CD14-positive monocyte (primary cell): ENCODE measurements at regions not wholly inside any gene's neighbourhood (a gene's known extent, or its start where the extent isn't known, plus 50 kb on each side); places are given as distances from the start of the nearest gene placed in this dataset.

Experiments
- DNase-seq, 3 donors: peaks; one replicate each; pipeline ENCODE4 v3.0.0-alpha.2; 2011 to 2022
- H2AFZ ChIP-seq: 2 replicates; pipeline ENCODE4 v1.6.0; 2012; ENCODE audit warnings: mild to moderate bottlenecking, low read depth, low read length, inconsistent platforms; ENCODE audit not compliant: insufficient read depth, poor library complexity, severe bottlenecking
- H3K27ac ChIP-seq, 2 donors: 1 replicate in 1 of 2; 2 replicates in 1 of 2; pipeline ENCODE4 v1.5.1; 2012 to 2013; ENCODE audit warnings: low read length in 2 of 2, control low read depth in 1 of 2, inconsistent platforms in 1 of 2, low read depth in 1 of 2, mild to moderate bottlenecking in 1 of 2
- H3K27me3 ChIP-seq, 2 donors: one replicate each; pipeline versions ENCODE4 v1.6.0 to v1.6.1; 2011 to 2013; ENCODE audit warnings: low read length in 2 of 2; ENCODE audit not compliant: control insufficient read depth in 2 of 2, insufficient read depth in 2 of 2
- H3K36me3 ChIP-seq, 2 donors: replicated peaks in 1 of 2; 1 replicate in 1 of 2; 2 replicates in 1 of 2; pipeline versions ENCODE4 v1.5.1 to v1.6.1; 2012 to 2013; ENCODE audit warnings: low read length in 2 of 2, control low read depth in 1 of 2, inconsistent platforms in 1 of 2, mild to moderate bottlenecking in 1 of 2; ENCODE audit not compliant: insufficient read depth in 2 of 2, control insufficient read depth in 1 of 2
- H3K4me1 ChIP-seq, 2 donors: 1 replicate in 1 of 2; 2 replicates in 1 of 2; pipeline versions ENCODE4 v1.5.1 to v1.6.1; 2012 to 2013; ENCODE audit warnings: low read length in 2 of 2, control low read depth in 1 of 2, inconsistent platforms in 1 of 2, mild to moderate bottlenecking in 1 of 2, moderate library complexity in 1 of 2; ENCODE audit not compliant: insufficient read depth in 2 of 2, control insufficient read depth in 1 of 2
- H3K4me2 ChIP-seq: replicated peaks from 2 replicates; pipeline ENCODE3; 2012; ENCODE audit warnings: low read length, moderate library complexity, mild to moderate bottlenecking; ENCODE audit not compliant: poor library complexity, severe bottlenecking; ENCODE audit errors: extremely low read depth
- H3K4me3 ChIP-seq, 3 experiments: fragments of 200-600 bp in 1 of 3; sonication (generic) in 1 of 3; replicated peaks in 1 of 3; 1 replicate in 2 of 3; 2 replicates in 1 of 3; pipeline ENCODE4 v1.5.1; 2011 to 2013; ENCODE audit warnings: low read length in 3 of 3, mild to moderate bottlenecking in 3 of 3, control low read depth in 2 of 3, low read depth in 2 of 3, inconsistent platforms in 1 of 3, moderate library complexity in 1 of 3
- H3K79me2 ChIP-seq: 2 replicates; pipeline ENCODE4 v1.6.0; 2012; ENCODE audit warnings: mild to moderate bottlenecking, control low read depth, inconsistent platforms, low read length, moderate library complexity; ENCODE audit not compliant: insufficient read depth
- H3K9ac ChIP-seq: 2 replicates; pipeline ENCODE4 v1.6.0; 2017; ENCODE audit warnings: low read length, mild to moderate bottlenecking; ENCODE audit not compliant: insufficient read depth, poor library complexity, severe bottlenecking
- H3K9me3 ChIP-seq, 2 donors: replicated peaks in 1 of 2; 1 replicate in 1 of 2; 2 replicates in 1 of 2; pipeline versions ENCODE4 v1.5.1 to v1.6.1; 2012 to 2013; ENCODE audit warnings: low read length in 2 of 2, control low read depth in 1 of 2; ENCODE audit not compliant: control insufficient read depth in 1 of 2, insufficient read depth in 1 of 2
- H4K20me1 ChIP-seq: 2 replicates; pipeline ENCODE4 v1.6.0; 2012; ENCODE audit warnings: mild to moderate bottlenecking, low read length, control low read depth, moderate library complexity; ENCODE audit not compliant: insufficient read depth
- H3K27ac Mint-ChIP-seq, 7 donors: one replicate each; pipeline ENCODE4 v1.8.0; 2020; ENCODE audit warnings: mild to moderate bottlenecking in 7 of 7, mixed read lengths in 7 of 7, moderate library complexity in 6 of 7, inconsistent platforms in 2 of 7
- H3K27me3 Mint-ChIP-seq, 3 donors: one replicate each; pipeline ENCODE4 v1.8.0; 2021 to 2022; ENCODE audit warnings: low read depth in 3 of 3, mild to moderate bottlenecking in 3 of 3, mixed read lengths in 3 of 3, moderate library complexity in 3 of 3, inconsistent platforms in 1 of 3
- H3K36me3 Mint-ChIP-seq, 2 donors: one replicate each; pipeline ENCODE4 v1.8.0; 2020; ENCODE audit warnings: mixed read lengths in 2 of 2, inconsistent platforms in 1 of 2, mild to moderate bottlenecking in 1 of 2
- H3K4me1 Mint-ChIP-seq: one replicate; pipeline ENCODE4 v1.8.0; 2020; ENCODE audit warnings: mild to moderate bottlenecking, mixed read lengths
- H3K4me3 Mint-ChIP-seq, 2 donors: one replicate each; pipeline ENCODE4 v1.8.0; 2020; ENCODE audit warnings: mild to moderate bottlenecking in 2 of 2, mixed read lengths in 2 of 2, moderate library complexity in 1 of 2
- H3K9me3 Mint-ChIP-seq, 7 donors: one replicate each; pipeline ENCODE4 v1.8.0; 2020 to 2022; ENCODE audit warnings: mixed read lengths in 7 of 7, mild to moderate bottlenecking in 6 of 7, moderate library complexity in 6 of 7, inconsistent platforms in 2 of 7
- whole genome bisulfite sequencing: methylation state at CpG from one replicate; pipeline ENCODE4 v1.1.5; 2013; ENCODE audit warnings: missing lambda C conversion rate; ENCODE audit not compliant: insufficient coverage; 5-methylcytosine and 5-hydroxymethylcytosine counted together
- intact Hi-C, 2 donors: fragments of 100-400 bp; cut with micrococcal nuclease; formaldehyde crosslinking; loops; one replicate each; pipeline versions ENCODE4 v1.15.0 to v1.15.1; 2023
- TF ChIP-seq, protein P1 (sequence below): fragments of 200-600 bp; IDR thresholded peaks from one replicate; pipeline ENCODE4 v1.8.0; 2022; ENCODE audit warnings: antibody characterized with exemption, mild to moderate bottlenecking

DNA sequence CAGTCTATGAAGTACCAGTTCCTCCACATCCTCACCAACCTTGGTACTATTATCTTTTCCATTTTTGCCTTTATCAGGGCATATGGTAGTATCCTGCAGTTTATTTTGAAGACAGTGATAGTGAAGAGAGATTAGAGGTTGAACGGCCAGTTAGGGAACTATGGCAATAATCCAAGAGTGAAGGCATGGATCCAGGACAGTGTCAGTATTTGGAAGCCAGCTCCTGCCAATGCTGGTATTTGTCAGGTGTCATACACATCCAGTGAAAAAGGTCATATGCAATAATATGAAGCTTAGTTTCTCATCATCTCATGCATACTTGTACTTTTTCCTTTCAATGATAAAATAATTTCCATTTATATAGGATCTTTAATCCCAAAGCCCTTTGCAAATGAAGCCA, 56.8 kb upstream of the KCNMB2 start:
- H3K27me3 Mint-ChIP-seq, result peaks cover 0 to 3% (median 3%) of the 10 kb centered on the region in 3 donors
- intact Hi-C loops, result no loop called here
- no peaks in the 10 kb centered on the region for H3K9me3 ChIP-seq
- no peaks in the 10 kb centered on the region for H3K36me3 ChIP-seq
- 100% methylated on average over 1 of the region's 1 CpG for WGBS
- H3K4me1 Mint-ChIP-seq, result peaks cover 2% of the 10 kb centered on the region
- no peak overlapping the region for H3K4me3 ChIP-seq
- no peak overlapping the region for H2AFZ ChIP-seq
- no peak for DNase-seq
- no peak overlapping the region for H3K9ac ChIP-seq
- TF ChIP-seq, protein P1, sequence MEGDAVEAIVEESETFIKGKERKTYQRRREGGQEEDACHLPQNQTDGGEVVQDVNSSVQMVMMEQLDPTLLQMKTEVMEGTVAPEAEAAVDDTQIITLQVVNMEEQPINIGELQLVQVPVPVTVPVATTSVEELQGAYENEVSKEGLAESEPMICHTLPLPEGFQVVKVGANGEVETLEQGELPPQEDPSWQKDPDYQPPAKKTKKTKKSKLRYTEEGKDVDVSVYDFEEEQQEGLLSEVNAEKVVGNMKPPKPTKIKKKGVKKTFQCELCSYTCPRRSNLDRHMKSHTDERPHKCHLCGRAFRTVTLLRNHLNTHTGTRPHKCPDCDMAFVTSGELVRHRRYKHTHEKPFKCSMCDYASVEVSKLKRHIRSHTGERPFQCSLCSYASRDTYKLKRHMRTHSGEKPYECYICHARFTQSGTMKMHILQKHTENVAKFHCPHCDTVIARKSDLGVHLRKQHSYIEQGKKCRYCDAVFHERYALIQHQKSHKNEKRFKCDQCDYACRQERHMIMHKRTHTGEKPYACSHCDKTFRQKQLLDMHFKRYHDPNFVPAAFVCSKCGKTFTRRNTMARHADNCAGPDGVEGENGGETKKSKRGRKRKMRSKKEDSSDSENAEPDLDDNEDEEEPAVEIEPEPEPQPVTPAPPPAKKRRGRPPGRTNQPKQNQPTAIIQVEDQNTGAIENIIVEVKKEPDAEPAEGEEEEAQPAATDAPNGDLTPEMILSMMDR, result no peak
- no peaks in the 10 kb centered on the region for H4K20me1 ChIP-seq
- H3K27ac Mint-ChIP-seq, result no peak overlapping the region
- no peaks in the 10 kb centered on the region for H3K36me3 Mint-ChIP-seq
- H3K4me3 Mint-ChIP-seq, result no peak overlapping the region
- peaks cover 0 to 4% (median 0%) of the 10 kb centered on the region in 7 donors for H3K9me3 Mint-ChIP-seq
- no peaks in the 10 kb centered on the region for H3K27me3 ChIP-seq
- H3K79me2 ChIP-seq, result no peaks in the 10 kb centered on the region
- no peak overlapping the region for H3K27ac ChIP-seq
- H3K4me2 ChIP-seq, result no peak overlapping the region
- H3K4me1 ChIP-seq, result no peaks in the 10 kb centered on the region

DNA sequence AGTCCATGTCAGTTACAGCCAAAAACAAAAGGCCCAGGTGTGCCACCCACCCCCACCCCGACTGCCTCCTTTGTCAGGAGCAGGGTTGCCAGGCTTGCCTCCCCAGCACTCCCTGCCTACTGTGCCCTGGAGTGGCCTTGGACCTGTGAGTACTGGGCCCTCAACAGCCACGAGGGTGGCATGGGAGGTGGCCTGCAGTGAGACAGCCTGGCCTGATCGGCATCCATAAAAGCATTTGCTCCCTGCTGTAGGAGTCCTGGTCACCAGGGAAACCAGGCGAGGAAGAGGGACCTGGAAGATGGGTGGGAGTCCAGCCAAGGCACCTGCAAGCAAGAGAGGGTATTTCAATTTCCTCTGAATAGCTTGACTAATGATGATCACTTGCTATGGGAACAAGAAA, 56.4 kb upstream of the KCNMB2 start:
- Histone ChIP-seq H3K36me3 (no peaks in the 10 kb centered on the region), H3K9me3 (no peaks in the 10 kb centered on the region), H3K79me2 (no peaks in the 10 kb centered on the region), H4K20me1 (no peaks in the 10 kb centered on the region), H2AFZ (no peak overlapping the region), H3K9ac (no peak overlapping the region), H3K27ac (no peak overlapping the region), H3K4me2 (no peak overlapping the region), H3K4me1 (no peaks in the 10 kb centered on the region), H3K4me3 (no peak overlapping the region), H3K27me3 (no peaks in the 10 kb centered on the region)
- intact Hi-C loops, result no loop called here
- WGBS, result 72% methylated on average over 4 of the region's 4 CpGs
- H3K9me3 Mint-ChIP-seq, result peaks cover 0 to 6% (median 0%) of the 10 kb centered on the region in 7 donors
- H3K36me3 Mint-ChIP-seq, result no peaks in the 10 kb centered on the region
- peaks cover 2% of the 10 kb centered on the region for H3K4me1 Mint-ChIP-seq
- no peak overlapping the region for H3K27ac Mint-ChIP-seq
- peaks cover 0 to 3% (median 2%) of the 10 kb centered on the region in 3 donors for H3K27me3 Mint-ChIP-seq
- H3K4me3 Mint-ChIP-seq, result no peak overlapping the region
- TF ChIP-seq, protein P1, result no peak
- no peak for DNase-seq
